Neural cell (in vitro differentiated cells): ENCODE measurements at regions not wholly inside any gene's neighbourhood (a gene's known extent, or its start where the extent isn't known, plus 50 kb on each side); places are given as distances from the start of the nearest gene placed in this dataset.

Experiments
- H2AFZ ChIP-seq: fragments of 200-600, 300-800 bp; sonication (generic), shearing (Covaris generic); 2 replicates; pipeline ENCODE4 v1.6.0; 2014; ENCODE audit warnings: low read depth, mild to moderate bottlenecking, antibody characterized with exemption, low read length, moderate library complexity
- H3F3A ChIP-seq: fragments of 200-600 bp; shearing (Covaris generic); 2 replicates; pipeline ENCODE4 v1.6.1; 2016; ENCODE audit warnings: mild to moderate bottlenecking, moderate library complexity, mixed read lengths, antibody characterized with exemption, low read length; ENCODE audit not compliant: insufficient read depth, poor library complexity, severe bottlenecking
- H3K27ac ChIP-seq: fragments of 200-600, 300-800 bp; sonication (generic), shearing (Covaris generic); 2 replicates; pipeline ENCODE4 v1.5.1; 2014; ENCODE audit warnings: mild to moderate bottlenecking, low read length, moderate library complexity
- H3K27me3 ChIP-seq: fragments of 300-800, 200-600 bp; sonication (generic), shearing (Covaris generic); 2 replicates; pipeline ENCODE4 v1.6.0; 2014; ENCODE audit warnings: mild to moderate bottlenecking, low read depth, low read length, moderate library complexity; ENCODE audit not compliant: insufficient read depth
- H3K36me3 ChIP-seq: fragments of 300-800, 200-600 bp; sonication (generic), shearing (Covaris generic); 2 replicates; pipeline ENCODE4 v1.5.1; 2014; ENCODE audit warnings: mild to moderate bottlenecking, antibody characterized with exemption, low read length, moderate library complexity; ENCODE audit not compliant: insufficient read depth
- H3K4me2 ChIP-seq: fragments of 300-800, 200-600 bp; sonication (generic), shearing (Covaris generic); 2 replicates; pipeline ENCODE4 v1.6.0; 2014; ENCODE audit warnings: mild to moderate bottlenecking, low read length
- H3K4me3 ChIP-seq: fragments of 300-800, 200-600 bp; sonication (generic), shearing (Covaris generic); 2 replicates; pipeline ENCODE4 v1.5.1; 2014; ENCODE audit warnings: mild to moderate bottlenecking, low read length, moderate library complexity
- H3K79me2 ChIP-seq: fragments of 200-600 bp; shearing (Covaris generic); replicated peaks from 2 replicates; pipeline ENCODE4 v1.6.0; 2014; ENCODE audit warnings: mild to moderate bottlenecking, low read length, moderate library complexity; ENCODE audit not compliant: insufficient read depth
- H3K9ac ChIP-seq: fragments of 300-800, 200-600 bp; sonication (generic), shearing (Covaris generic); 2 replicates; pipeline ENCODE4 v1.6.1; 2016; ENCODE audit warnings: mild to moderate bottlenecking, low read length, mixed read lengths
- H3K9me2 ChIP-seq: fragments of 200-600 bp; shearing (Covaris generic); 2 replicates; pipeline ENCODE4 v1.6.1; 2016; ENCODE audit warnings: mild to moderate bottlenecking, low read length, mixed read lengths; ENCODE audit not compliant: insufficient read depth
- H3K9me3 ChIP-seq: fragments of 200-600, 300-800 bp; sonication (generic), shearing (Covaris generic); 2 replicates; pipeline ENCODE4 v1.6.1; 2016; ENCODE audit warnings: mild to moderate bottlenecking, mixed run types, low read length, moderate library complexity, mixed read lengths
- H4K20me1 ChIP-seq: fragments of 200-600 bp; shearing (Covaris generic); 2 replicates; pipeline ENCODE4 v1.6.1; 2016; ENCODE audit warnings: mild to moderate bottlenecking, mixed run types; ENCODE audit not compliant: insufficient read depth
- EP300 ChIP-seq: fragments of 450-650 bp; conservative IDR thresholded peaks from 2 replicates; pipeline ENCODE4 v1.6.1; 2014; ENCODE audit warnings: antibody characterized with exemption, mild to moderate bottlenecking, moderate library complexity; ENCODE audit not compliant: poor library complexity, severe bottlenecking
- EZH2 ChIP-seq: fragments of 200-600, 300-800 bp; shearing (Covaris generic), sonication (generic); IDR thresholded peaks from 2 replicates; pipeline ENCODE4 v1.6.1; 2014; ENCODE audit warnings: antibody characterized with exemption, low read length, borderline replicate concordance, mild to moderate bottlenecking; ENCODE audit not compliant: insufficient read depth, poor library complexity, severe bottlenecking
- MXI1 ChIP-seq: fragments of 450-650 bp; conservative IDR thresholded peaks from 2 replicates; pipeline ENCODE4 v1.6.1; 2014; ENCODE audit warnings: antibody characterized with exemption, mild to moderate bottlenecking; ENCODE audit not compliant: poor library complexity, severe bottlenecking
- POLR2AphosphoS5 ChIP-seq: IDR thresholded peaks from 2 replicates; pipeline ENCODE4 v1.6.1; 2012
- RAD21 ChIP-seq: fragments of 450-650 bp; conservative IDR thresholded peaks from 2 replicates; pipeline ENCODE4 v1.6.1; 2014; ENCODE audit warnings: antibody characterized with exemption, mild to moderate bottlenecking, moderate library complexity
- SMC3 ChIP-seq: fragments of 450-650 bp; conservative IDR thresholded peaks from 2 replicates; pipeline ENCODE4 v1.6.1; 2014; ENCODE audit warnings: antibody characterized with exemption, mild to moderate bottlenecking, moderate library complexity; ENCODE audit not compliant: poor library complexity
- TAF1 ChIP-seq: IDR thresholded peaks from 2 replicates; pipeline ENCODE4 v1.6.1; 2012; ENCODE audit warnings: low read depth
- TF ChIP-seq, protein P1 (sequence below): IDR thresholded peaks from 2 replicates; pipeline ENCODE4 v1.6.1; 2012; ENCODE audit warnings: borderline replicate concordance
- TF ChIP-seq, protein P2 (sequence below): fragments of 450-650 bp; IDR thresholded peaks from 2 replicates; pipeline ENCODE4 v1.5.1; 2014; ENCODE audit warnings: antibody characterized with exemption, mild to moderate bottlenecking, moderate library complexity; ENCODE audit not compliant: poor library complexity, severe bottlenecking

DNA sequence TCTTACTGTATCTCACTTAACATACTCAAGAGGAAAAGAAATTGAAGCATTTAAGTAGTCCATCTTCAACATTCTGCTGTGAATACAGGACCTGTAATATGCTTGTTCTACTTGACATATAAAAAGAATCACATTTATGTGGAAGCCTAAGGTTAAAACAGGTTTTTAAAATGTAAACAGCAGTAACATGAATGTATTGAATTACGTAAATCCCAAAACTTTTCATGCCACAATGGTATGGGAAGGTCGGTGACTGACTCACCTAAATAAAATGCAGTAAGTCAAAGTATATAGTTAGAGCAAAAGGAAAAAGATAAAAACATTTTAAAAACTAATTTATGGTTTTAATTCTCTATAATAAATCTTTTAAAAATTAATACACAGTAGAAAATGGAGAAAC is 115.7 kb upstream of the TJP1 start:
- H3K9me2 ChIP-seq: no peaks in the 10 kb centered on the region
- H2AFZ ChIP-seq: no peak overlapping the region
- H3K9me3 ChIP-seq: no peaks in the 10 kb centered on the region
- H3K9ac ChIP-seq: no peak overlapping the region
- no peaks in the 10 kb centered on the region for H4K20me1 ChIP-seq
- TF ChIP-seq POLR2AphosphoS5: no peak
- TF ChIP-seq, protein P1, sequence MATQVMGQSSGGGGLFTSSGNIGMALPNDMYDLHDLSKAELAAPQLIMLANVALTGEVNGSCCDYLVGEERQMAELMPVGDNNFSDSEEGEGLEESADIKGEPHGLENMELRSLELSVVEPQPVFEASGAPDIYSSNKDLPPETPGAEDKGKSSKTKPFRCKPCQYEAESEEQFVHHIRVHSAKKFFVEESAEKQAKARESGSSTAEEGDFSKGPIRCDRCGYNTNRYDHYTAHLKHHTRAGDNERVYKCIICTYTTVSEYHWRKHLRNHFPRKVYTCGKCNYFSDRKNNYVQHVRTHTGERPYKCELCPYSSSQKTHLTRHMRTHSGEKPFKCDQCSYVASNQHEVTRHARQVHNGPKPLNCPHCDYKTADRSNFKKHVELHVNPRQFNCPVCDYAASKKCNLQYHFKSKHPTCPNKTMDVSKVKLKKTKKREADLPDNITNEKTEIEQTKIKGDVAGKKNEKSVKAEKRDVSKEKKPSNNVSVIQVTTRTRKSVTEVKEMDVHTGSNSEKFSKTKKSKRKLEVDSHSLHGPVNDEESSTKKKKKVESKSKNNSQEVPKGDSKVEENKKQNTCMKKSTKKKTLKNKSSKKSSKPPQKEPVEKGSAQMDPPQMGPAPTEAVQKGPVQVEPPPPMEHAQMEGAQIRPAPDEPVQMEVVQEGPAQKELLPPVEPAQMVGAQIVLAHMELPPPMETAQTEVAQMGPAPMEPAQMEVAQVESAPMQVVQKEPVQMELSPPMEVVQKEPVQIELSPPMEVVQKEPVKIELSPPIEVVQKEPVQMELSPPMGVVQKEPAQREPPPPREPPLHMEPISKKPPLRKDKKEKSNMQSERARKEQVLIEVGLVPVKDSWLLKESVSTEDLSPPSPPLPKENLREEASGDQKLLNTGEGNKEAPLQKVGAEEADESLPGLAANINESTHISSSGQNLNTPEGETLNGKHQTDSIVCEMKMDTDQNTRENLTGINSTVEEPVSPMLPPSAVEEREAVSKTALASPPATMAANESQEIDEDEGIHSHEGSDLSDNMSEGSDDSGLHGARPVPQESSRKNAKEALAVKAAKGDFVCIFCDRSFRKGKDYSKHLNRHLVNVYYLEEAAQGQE: no peak
- no peak for TF ChIP-seq RAD21
- H3K4me2 ChIP-seq: no peak overlapping the region
- H3K36me3 ChIP-seq: no peaks in the 10 kb centered on the region
- no peaks in the 10 kb centered on the region for H3F3A ChIP-seq
- no peak overlapping the region for H3K27ac ChIP-seq
- no peaks in the 10 kb centered on the region for H3K79me2 ChIP-seq
- no peak overlapping the region for H3K4me3 ChIP-seq
- H3K27me3 ChIP-seq: no peaks in the 10 kb centered on the region

DNA sequence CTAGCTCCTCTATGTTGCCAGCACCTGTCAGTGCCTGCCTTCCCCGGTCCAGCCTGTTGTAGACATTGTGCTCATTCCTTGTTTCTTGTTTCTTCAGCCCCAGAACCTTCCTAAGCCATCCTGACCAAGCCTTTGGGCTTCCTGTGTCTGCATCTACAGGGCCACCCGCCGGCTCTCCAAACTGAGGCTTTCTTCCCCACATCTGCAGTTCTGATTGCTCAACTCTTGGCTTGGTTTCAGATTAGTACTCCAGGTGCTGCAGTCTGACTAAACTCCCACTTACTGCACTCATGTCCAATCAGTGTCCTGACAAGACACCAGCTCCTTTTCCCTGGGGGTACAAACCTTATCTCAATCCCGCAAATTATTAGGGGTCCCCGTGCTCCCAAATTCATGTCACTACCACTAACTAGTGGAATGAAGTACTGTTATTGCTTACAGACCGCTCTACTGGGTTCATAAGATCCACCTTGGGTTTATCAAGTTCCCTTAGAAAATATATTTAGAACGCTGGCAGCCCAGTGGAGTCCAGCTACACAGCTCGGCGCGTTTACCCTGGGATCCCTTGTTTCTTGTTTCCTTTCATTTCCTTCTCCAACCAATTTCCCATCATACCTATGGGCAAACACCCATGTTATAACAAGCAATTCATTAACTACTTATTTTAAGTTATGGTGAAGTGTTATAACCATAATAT is 114.2 kb upstream of the TJP1 start:
- no peak for TF ChIP-seq TAF1
- no peaks in the 10 kb centered on the region for H3K27me3 ChIP-seq
- no peak overlapping the region for H3K9ac ChIP-seq
- H3K9me2 ChIP-seq: no peaks in the 10 kb centered on the region
- H3K4me3 ChIP-seq: no peak overlapping the region
- H3K4me2 ChIP-seq: no peak overlapping the region
- no peaks in the 10 kb centered on the region for H4K20me1 ChIP-seq
- no peaks in the 10 kb centered on the region for H3K36me3 ChIP-seq
- no peak overlapping the region for H2AFZ ChIP-seq
- no peaks in the 10 kb centered on the region for H3K79me2 ChIP-seq
- no peaks in the 10 kb centered on the region for H3F3A ChIP-seq
- H3K27ac ChIP-seq: no peak overlapping the region
- no peaks in the 10 kb centered on the region for H3K9me3 ChIP-seq

DNA sequence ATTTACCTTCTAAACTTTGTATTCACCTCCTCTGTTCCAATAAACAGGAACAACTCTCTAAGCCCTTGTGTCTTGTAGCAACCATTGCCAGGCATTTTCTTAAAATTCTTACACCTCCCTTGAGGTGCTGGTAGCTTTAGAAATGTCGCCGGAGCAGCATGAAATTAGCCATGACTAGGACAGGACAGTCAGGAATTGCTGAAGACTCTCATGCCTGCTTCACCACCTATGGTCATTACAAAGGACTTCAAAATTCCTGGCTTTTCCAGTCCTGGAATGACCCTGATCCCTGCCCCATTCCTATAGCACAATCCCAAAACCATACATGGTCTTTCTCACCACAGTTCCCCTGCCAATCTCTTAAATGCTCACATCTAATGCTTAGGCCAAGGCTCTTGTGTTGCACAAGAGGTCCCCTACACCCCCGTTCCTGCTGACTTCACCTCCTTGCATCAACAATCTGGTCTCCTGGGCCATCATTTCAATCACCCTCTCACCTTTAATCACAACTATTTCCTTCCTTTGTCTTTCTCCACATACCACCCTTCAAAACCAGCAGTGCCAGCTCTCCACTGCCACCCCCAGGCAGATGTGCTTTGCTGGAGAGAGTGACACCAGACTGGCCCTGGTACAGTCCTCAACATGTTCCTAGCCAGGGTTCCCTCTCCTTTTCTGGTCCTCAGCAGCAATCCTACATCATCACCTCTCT is 113.2 kb upstream of the TJP1 start:
- Histone ChIP-seq H3F3A (no peaks in the 10 kb centered on the region), H3K9me3 (no peaks in the 10 kb centered on the region), H3K9me2 (no peaks in the 10 kb centered on the region), H3K79me2 (no peaks in the 10 kb centered on the region), H3K27me3 (no peaks in the 10 kb centered on the region), H3K27ac (no peak overlapping the region), H4K20me1 (no peaks in the 10 kb centered on the region), H3K4me3 (no peak overlapping the region), H3K4me2 (no peak overlapping the region), H2AFZ (no peak overlapping the region), H3K9ac (no peak overlapping the region), H3K36me3 (no peaks in the 10 kb centered on the region)
- TF ChIP-seq MXI1 (no peak), EP300 (no peak), SMC3 (no peak), POLR2AphosphoS5 (no peak), TAF1 (no peak), RAD21 (no peak), EZH2 (no peak)
- TF ChIP-seq, protein P1: no peak
- TF ChIP-seq, protein P2, sequence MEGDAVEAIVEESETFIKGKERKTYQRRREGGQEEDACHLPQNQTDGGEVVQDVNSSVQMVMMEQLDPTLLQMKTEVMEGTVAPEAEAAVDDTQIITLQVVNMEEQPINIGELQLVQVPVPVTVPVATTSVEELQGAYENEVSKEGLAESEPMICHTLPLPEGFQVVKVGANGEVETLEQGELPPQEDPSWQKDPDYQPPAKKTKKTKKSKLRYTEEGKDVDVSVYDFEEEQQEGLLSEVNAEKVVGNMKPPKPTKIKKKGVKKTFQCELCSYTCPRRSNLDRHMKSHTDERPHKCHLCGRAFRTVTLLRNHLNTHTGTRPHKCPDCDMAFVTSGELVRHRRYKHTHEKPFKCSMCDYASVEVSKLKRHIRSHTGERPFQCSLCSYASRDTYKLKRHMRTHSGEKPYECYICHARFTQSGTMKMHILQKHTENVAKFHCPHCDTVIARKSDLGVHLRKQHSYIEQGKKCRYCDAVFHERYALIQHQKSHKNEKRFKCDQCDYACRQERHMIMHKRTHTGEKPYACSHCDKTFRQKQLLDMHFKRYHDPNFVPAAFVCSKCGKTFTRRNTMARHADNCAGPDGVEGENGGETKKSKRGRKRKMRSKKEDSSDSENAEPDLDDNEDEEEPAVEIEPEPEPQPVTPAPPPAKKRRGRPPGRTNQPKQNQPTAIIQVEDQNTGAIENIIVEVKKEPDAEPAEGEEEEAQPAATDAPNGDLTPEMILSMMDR: no peak
